OCI-LY1 (cell line): ENCODE measurements at regions not wholly inside any gene's neighbourhood (a gene's known extent, or its start where the extent isn't known, plus 50 kb on each side); places are given as distances from the start of the nearest gene placed in this dataset.

Experiments
- H2AFZ ChIP-seq: fragments of 200-600 bp; sonication (generic), shearing (Covaris generic); 2 replicates; pipeline ENCODE4 v1.6.0; 2014; ENCODE audit warnings: antibody characterized with exemption, mild to moderate bottlenecking, low read length
- H3F3A ChIP-seq: fragments of 200-600 bp; sonication (generic), shearing (Covaris generic); 2 replicates; pipeline ENCODE4 v1.6.0; 2014; ENCODE audit warnings: mild to moderate bottlenecking, antibody characterized with exemption, low read length, moderate library complexity; ENCODE audit not compliant: insufficient read depth
- H3K27ac ChIP-seq: fragments of 200-600 bp; sonication (generic); 2 replicates; pipeline ENCODE4 v1.5.1; 2014; ENCODE audit warnings: low read length, mixed run types, mild to moderate bottlenecking, low read depth; ENCODE audit not compliant: poor library complexity, severe bottlenecking
- H3K27me3 ChIP-seq: fragments of 200-600 bp; sonication (generic); 2 replicates; pipeline ENCODE4 v1.6.0; 2014; ENCODE audit warnings: antibody characterized with exemption, mild to moderate bottlenecking, low read length, moderate library complexity; ENCODE audit not compliant: insufficient read depth
- H3K36me3 ChIP-seq: fragments of 200-600 bp; sonication (generic); 2 replicates; pipeline ENCODE4 v1.6.1; 2014; ENCODE audit warnings: mild to moderate bottlenecking, antibody characterized with exemption, low read length, moderate library complexity, mixed read lengths; ENCODE audit not compliant: insufficient read depth
- H3K4me1 ChIP-seq: fragments of 200-600 bp; sonication (generic); 2 replicates; pipeline ENCODE4 v1.5.1; 2014; ENCODE audit warnings: mild to moderate bottlenecking, low read length, moderate library complexity; ENCODE audit not compliant: insufficient read depth, severe bottlenecking
- H3K4me2 ChIP-seq: fragments of 200-600 bp; sonication (generic), shearing (Covaris generic); 2 replicates; pipeline ENCODE4 v1.6.1; 2014; ENCODE audit warnings: low read length
- H3K4me3 ChIP-seq: fragments of 200-600 bp; sonication (generic); 2 replicates; pipeline ENCODE4 v1.5.1; 2014; ENCODE audit warnings: low read length, low read depth, mild to moderate bottlenecking, mixed read lengths; ENCODE audit not compliant: poor library complexity, severe bottlenecking
- H3K79me2 ChIP-seq: fragments of 200-600 bp; shearing (Covaris generic); 2 replicates; pipeline ENCODE4 v1.6.1; 2016; ENCODE audit warnings: mixed run types, low read length, mixed read lengths; ENCODE audit not compliant: insufficient read depth
- H3K9ac ChIP-seq: fragments of 200-600 bp; sonication (generic), shearing (Covaris generic); 2 replicates; pipeline ENCODE4 v1.6.1; 2014; ENCODE audit warnings: mild to moderate bottlenecking, low read length, mixed read lengths
- H3K9me2 ChIP-seq: fragments of 200-600 bp; sonication (generic), shearing (Covaris generic); 2 replicates; pipeline ENCODE4 v1.6.1; 2014; ENCODE audit warnings: low read depth, mild to moderate bottlenecking, low read length, mixed read lengths
- H3K9me3 ChIP-seq: fragments of 200-600 bp; shearing (Covaris generic); 2 replicates; pipeline ENCODE4 v1.6.1; 2014; ENCODE audit warnings: low read length, mixed read lengths
- H4K20me1 ChIP-seq: fragments of 200-600 bp; sonication (generic), shearing (Covaris generic); 2 replicates; pipeline ENCODE4 v1.6.0; 2016; ENCODE audit warnings: mild to moderate bottlenecking, low read length; ENCODE audit not compliant: insufficient read depth
- EZH2 ChIP-seq: fragments of 200-600 bp; sonication (generic), shearing (Covaris generic); IDR thresholded peaks from 2 replicates; pipeline ENCODE4 v1.8.0; 2017; ENCODE audit warnings: borderline replicate concordance, mixed run types, mild to moderate bottlenecking, antibody characterized with exemption, low read length, moderate library complexity, mixed read lengths
- TF ChIP-seq, protein P1 (sequence below): fragments of 200-600 bp; sonication (generic), shearing (Covaris generic); IDR thresholded peaks from 2 replicates; pipeline ENCODE4 v1.5.1; 2017; ENCODE audit warnings: mild to moderate bottlenecking, antibody characterized with exemption, low read length, moderate library complexity, mixed read lengths

- TF ChIP-seq, protein P1, sequence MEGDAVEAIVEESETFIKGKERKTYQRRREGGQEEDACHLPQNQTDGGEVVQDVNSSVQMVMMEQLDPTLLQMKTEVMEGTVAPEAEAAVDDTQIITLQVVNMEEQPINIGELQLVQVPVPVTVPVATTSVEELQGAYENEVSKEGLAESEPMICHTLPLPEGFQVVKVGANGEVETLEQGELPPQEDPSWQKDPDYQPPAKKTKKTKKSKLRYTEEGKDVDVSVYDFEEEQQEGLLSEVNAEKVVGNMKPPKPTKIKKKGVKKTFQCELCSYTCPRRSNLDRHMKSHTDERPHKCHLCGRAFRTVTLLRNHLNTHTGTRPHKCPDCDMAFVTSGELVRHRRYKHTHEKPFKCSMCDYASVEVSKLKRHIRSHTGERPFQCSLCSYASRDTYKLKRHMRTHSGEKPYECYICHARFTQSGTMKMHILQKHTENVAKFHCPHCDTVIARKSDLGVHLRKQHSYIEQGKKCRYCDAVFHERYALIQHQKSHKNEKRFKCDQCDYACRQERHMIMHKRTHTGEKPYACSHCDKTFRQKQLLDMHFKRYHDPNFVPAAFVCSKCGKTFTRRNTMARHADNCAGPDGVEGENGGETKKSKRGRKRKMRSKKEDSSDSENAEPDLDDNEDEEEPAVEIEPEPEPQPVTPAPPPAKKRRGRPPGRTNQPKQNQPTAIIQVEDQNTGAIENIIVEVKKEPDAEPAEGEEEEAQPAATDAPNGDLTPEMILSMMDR = no peak
- TF ChIP-seq EZH2 = no peak
- no peak overlapping the region for H3K4me2 ChIP-seq
- H3K9ac ChIP-seq = no peak overlapping the region
- H3K4me3 ChIP-seq = no peak overlapping the region
- H4K20me1 ChIP-seq = no peaks in the 10 kb centered on the region
- no peaks in the 10 kb centered on the region for H3K4me1 ChIP-seq
- no peaks in the 10 kb centered on the region for H3K27me3 ChIP-seq
- H3K27ac ChIP-seq = no peak overlapping the region
- no peak overlapping the region for H2AFZ ChIP-seq
- no peaks in the 10 kb centered on the region for H3K9me2 ChIP-seq
- H3K36me3 ChIP-seq = no peaks in the 10 kb centered on the region
- H3F3A ChIP-seq = no peaks in the 10 kb centered on the region
- H3K9me3 ChIP-seq = no peaks in the 10 kb centered on the region
- H3K79me2 ChIP-seq = no peaks in the 10 kb centered on the region
Measured at GRCh38 chr16:62583414-62583813, 547.2 kb upstream of the CDH8 start.

DNA sequence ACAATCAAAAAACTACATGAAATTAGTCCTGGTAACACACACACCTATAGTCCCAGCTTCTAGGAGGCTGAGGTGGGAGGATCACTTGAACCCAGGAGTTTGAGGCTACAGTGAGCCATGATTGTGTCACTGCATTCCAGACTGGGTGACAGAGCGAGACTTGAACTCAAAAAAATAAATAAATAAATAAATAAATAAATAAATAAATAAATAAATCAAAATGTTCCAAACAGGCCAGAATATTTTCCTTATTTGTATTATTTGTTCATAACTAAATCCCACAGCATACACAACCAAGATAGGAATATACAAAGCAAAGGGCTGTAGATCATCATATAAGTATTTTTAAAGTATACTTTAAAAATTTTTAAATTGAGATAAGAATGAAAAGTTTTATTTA lies 537.2 kb upstream of the CDH8 start:
- Histone ChIP-seq H3K4me3 (no peak overlapping the region), H3K27ac (no peak overlapping the region), H3K9me3 (no peaks in the 10 kb centered on the region), H3K27me3 (no peaks in the 10 kb centered on the region), H2AFZ (no peak overlapping the region), H3K4me1 (no peaks in the 10 kb centered on the region), H3K9me2 (no peaks in the 10 kb centered on the region), H3F3A (no peaks in the 10 kb centered on the region), H3K4me2 (no peak overlapping the region), H4K20me1 (no peaks in the 10 kb centered on the region), H3K36me3 (no peaks in the 10 kb centered on the region), H3K79me2 (no peaks in the 10 kb centered on the region), H3K9ac (no peak overlapping the region)
- TF ChIP-seq, protein P1 = no peak
- TF ChIP-seq EZH2 = no peak

- TF ChIP-seq, protein P1 = no peak
- no peak for TF ChIP-seq EZH2
Measured at GRCh38 chr16:62568926-62569325, 532.7 kb upstream of the CDH8 start.

More at GRCh38 chr16:62568926-62569325, 532.7 kb upstream of the CDH8 start:
- H3K27me3 ChIP-seq = no peaks in the 10 kb centered on the region
- no peaks in the 10 kb centered on the region for H4K20me1 ChIP-seq
- no peaks in the 10 kb centered on the region for H3F3A ChIP-seq
- H3K9me3 ChIP-seq = no peaks in the 10 kb centered on the region
- no peaks in the 10 kb centered on the region for H3K36me3 ChIP-seq
- H3K4me2 ChIP-seq = no peak overlapping the region
- no peak overlapping the region for H3K27ac ChIP-seq
- H3K79me2 ChIP-seq = no peaks in the 10 kb centered on the region
- no peaks in the 10 kb centered on the region for H3K9me2 ChIP-seq
- H2AFZ ChIP-seq = no peak overlapping the region
- no peak overlapping the region for H3K4me3 ChIP-seq
- H3K4me1 ChIP-seq = no peaks in the 10 kb centered on the region
- no peak overlapping the region for H3K9ac ChIP-seq
